ENCODE measurements at regions not wholly inside any gene's neighbourhood (a gene's known extent, or its start where the extent isn't known, plus 50 kb on each side); places are given as distances from the start of the nearest gene placed in this dataset.

DNA sequence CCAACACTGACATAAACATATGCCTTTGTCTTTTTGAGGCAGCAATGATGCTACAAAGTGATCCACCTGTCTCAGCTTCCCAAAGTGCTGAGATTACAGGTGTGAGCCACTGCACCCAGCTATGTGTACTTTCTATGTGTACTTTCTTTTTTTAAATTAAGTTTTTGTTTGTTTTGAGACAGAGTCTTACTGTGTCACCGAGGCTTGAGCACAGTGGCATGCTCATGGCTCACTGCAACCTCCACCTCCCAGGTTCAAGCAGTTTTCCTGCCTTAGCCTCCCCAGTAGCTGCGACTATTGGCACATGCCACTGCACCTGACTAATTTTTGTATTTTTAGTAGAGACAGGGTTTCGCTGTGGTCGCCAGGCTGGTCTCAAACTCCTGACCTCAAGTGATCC is 172.5 kb upstream of the ALG10B start:
- Histone ChIP-seq H3K4me3 (no peak overlapping the region), H3K27me3 (no peaks in the 10 kb centered on the region), H3K4me1 (no peaks in the 10 kb centered on the region), H3K9me3 (no peaks in the 10 kb centered on the region), H3K27ac (no peak overlapping the region), H3K36me3 (no peaks in the 10 kb centered on the region)
- no peak for DNase-seq
- TF ChIP-seq, protein P1, sequence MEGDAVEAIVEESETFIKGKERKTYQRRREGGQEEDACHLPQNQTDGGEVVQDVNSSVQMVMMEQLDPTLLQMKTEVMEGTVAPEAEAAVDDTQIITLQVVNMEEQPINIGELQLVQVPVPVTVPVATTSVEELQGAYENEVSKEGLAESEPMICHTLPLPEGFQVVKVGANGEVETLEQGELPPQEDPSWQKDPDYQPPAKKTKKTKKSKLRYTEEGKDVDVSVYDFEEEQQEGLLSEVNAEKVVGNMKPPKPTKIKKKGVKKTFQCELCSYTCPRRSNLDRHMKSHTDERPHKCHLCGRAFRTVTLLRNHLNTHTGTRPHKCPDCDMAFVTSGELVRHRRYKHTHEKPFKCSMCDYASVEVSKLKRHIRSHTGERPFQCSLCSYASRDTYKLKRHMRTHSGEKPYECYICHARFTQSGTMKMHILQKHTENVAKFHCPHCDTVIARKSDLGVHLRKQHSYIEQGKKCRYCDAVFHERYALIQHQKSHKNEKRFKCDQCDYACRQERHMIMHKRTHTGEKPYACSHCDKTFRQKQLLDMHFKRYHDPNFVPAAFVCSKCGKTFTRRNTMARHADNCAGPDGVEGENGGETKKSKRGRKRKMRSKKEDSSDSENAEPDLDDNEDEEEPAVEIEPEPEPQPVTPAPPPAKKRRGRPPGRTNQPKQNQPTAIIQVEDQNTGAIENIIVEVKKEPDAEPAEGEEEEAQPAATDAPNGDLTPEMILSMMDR (IDR thresholded peaks at IDR 0.05), result no peak
- TF ChIP-seq POLR2A (IDR thresholded peaks at IDR 0.05), result no peak
- intact Hi-C loops (cut with DNase I; ENCODE audit: low total_unique reads), result no loop called here

DNA sequence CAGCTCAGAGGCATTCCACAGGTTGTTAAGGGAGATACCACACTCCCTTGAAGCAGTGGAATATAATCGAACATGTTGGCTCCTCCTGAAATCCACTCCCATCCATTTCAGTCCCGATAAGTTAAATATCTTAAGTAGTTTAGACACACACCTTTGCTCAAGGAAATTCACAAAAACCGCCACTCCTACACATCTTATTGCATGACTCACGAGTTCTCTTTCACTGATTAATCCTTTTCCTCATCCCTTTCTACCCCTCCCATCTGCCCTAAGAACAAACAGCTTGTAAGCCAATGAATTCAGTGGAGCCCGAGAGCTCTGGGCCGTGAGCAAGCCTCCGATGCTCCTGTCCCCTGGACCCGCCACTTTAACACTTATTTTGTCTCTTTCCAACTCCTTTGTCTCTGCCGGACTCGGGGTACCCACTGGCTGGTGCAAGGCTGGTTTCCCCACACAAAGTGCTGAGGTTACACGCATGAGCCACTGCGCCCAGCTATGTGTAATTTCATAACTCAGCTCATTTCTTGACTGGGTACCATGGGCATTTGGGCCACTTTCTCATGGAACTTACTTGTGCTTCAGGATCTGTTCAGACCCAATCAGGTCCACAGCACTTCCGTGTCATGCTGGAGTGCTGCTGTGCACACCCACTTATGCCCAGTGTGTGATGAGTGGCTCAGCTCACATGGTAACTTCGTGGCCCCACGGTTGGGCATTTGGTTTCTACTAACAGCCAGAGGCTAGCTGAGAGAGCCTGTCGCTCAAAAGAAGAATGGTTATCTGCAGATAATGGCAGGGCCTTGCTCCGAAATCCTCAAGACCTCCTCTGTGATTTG is 171.8 kb upstream of the ALG10B start:
- Histone ChIP-seq H3K4me1 (no peaks in the 10 kb centered on the region), H3K4me3 (no peak overlapping the region), H3K9me3 (no peaks in the 10 kb centered on the region), H3K27me3 (no peaks in the 10 kb centered on the region), H3K36me3 (no peaks in the 10 kb centered on the region), H3K27ac (no peak overlapping the region)
- no peak for DNase-seq
- intact Hi-C loops (cut with DNase I; ENCODE audit: low total_unique reads), result no loop called here
- TF ChIP-seq, protein P1 (IDR thresholded peaks at IDR 0.05), result no peak
- no peak for TF ChIP-seq POLR2A (IDR thresholded peaks at IDR 0.05)

DNA sequence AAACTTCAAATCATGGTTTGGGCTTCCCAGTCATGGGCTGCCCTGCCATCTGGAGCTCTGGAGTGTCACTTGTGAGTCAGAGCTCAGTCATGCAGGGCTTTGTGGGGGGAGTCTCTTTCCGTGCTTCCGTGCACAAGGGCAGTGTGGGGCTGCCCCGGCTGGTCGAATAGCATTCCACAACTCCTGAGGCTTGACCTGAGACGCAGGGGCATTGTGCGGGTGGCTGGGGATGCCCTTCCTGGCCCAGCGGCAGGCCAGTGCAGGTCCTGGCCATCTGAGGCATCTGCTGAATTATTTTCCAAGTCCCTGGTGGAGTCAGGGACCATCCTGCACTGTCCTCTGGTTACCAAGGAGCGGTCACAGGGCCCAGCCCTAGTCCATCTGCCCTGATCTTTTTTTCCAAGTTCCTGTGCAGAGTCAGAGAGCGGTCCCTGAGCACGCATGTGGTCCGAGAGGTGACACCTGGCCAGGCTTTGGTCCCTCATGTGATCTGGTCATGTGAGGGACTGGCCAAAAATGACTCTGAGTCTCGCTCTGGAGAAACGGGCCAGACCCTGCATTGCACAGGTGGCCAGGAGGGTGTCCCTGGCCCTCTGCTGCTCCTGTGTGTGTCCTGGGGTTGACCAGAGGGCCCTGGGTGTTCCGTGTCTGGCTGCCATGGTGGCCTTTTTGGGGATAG is 167.0 kb upstream of the ALG10B start:
- intact Hi-C loops (cut with DNase I; ENCODE audit: low total_unique reads), result no loop called here
- no peak for DNase-seq
- Histone ChIP-seq H3K27ac (no peak overlapping the region), H3K9me3 (no peaks in the 10 kb centered on the region), H3K4me1 (no peaks in the 10 kb centered on the region), H3K36me3 (no peaks in the 10 kb centered on the region), H3K27me3 (no peaks in the 10 kb centered on the region), H3K4me3 (no peak overlapping the region)
- TF ChIP-seq, protein P1 (IDR thresholded peaks at IDR 0.05), result no peak
- no peak for TF ChIP-seq POLR2A (IDR thresholded peaks at IDR 0.05)

GRCh38 chr12:38151991-38152700 is 164.4 kb upstream of the ALG10B start:
- Histone ChIP-seq H3K9me3 (no peaks in the 10 kb centered on the region), H3K36me3 (no peaks in the 10 kb centered on the region), H3K27me3 (no peaks in the 10 kb centered on the region), H3K4me3 (no peak overlapping the region), H3K27ac (no peak overlapping the region), H3K4me1 (no peaks in the 10 kb centered on the region)
- intact Hi-C loops (cut with DNase I; ENCODE audit: low total_unique reads), result no loop called here
- no peak for DNase-seq
- TF ChIP-seq POLR2A (IDR thresholded peaks at IDR 0.05), result no peak
- TF ChIP-seq, protein P1 (IDR thresholded peaks at IDR 0.05), result no peak

All from uterus (tissue), 3 donors.